ENCODE measurements at regions not wholly inside any gene's neighbourhood (a gene's known extent, or its start where the extent isn't known, plus 50 kb on each side); places are given as distances from the start of the nearest gene placed in this dataset.
A peak's percentile ranks its signal among the peaks of the same experiment; 100 is the strongest.

DNA sequence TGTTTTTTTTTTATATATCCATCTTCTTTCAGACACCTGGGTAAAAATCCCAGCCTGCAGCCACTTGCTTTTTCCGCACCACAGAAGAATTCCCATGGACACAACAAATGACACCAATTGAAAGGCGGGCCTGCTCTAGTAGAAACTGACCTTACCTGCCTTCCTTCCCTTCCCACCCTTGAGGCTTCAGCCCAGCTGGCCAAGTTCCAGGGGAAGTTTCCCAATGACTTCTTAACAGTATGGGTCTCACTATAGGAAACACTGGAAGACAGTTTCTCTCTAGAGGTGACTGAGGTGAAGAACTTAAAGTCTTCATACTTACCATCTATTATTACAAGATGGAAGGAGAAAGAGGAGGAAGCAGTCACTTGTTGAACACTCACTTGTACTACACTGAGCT, 714.2 kb upstream of the NR2F2 start (continued):
- TF ChIP-seq FOSL2 (IDR thresholded peaks at IDR 0.05; ENCODE audit: borderline replicate concordance, low read depth) (no peak), GATA2 (CRISPR knock-in tag; IDR thresholded peaks at IDR 0.05) (no peak), ELF1 (IDR thresholded peaks at IDR 0.05) (no peak), ZBTB33 (IDR thresholded peaks at IDR 0.05; ENCODE audit: borderline replicate concordance, low read depth) (no peak)

GRCh38 chr15:95620934-95621579, 709.4 kb upstream of the NR2F2 start:
- H2AFZ ChIP-seq (ENCODE audit: low read depth): 0 out of 2 replicates have a peak overlapping the region, but pooled peaks have one; percentile 26
- H3K27me3 ChIP-seq (ENCODE audit: insufficient read depth): no peaks in the 10 kb centered on the region
- no peaks in the 10 kb centered on the region for H4K20me1 ChIP-seq (ENCODE audit: insufficient read depth)
- TF ChIP-seq, protein P1, sequence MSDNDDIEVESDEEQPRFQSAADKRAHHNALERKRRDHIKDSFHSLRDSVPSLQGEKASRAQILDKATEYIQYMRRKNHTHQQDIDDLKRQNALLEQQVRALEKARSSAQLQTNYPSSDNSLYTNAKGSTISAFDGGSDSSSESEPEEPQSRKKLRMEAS (IDR thresholded peaks at IDR 0.05; ENCODE audit: low read depth): no peak
- TF ChIP-seq, protein P2, sequence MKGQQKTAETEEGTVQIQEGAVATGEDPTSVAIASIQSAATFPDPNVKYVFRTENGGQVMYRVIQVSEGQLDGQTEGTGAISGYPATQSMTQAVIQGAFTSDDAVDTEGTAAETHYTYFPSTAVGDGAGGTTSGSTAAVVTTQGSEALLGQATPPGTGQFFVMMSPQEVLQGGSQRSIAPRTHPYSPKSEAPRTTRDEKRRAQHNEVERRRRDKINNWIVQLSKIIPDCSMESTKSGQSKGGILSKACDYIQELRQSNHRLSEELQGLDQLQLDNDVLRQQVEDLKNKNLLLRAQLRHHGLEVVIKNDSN (IDR thresholded peaks at IDR 0.05; ENCODE audit: borderline replicate concordance, low read depth): no peak
- TF ChIP-seq GATA2 (CRISPR knock-in tag; IDR thresholded peaks at IDR 0.05): no peak
- no peak for TF ChIP-seq ZBTB33 (IDR thresholded peaks at IDR 0.05; ENCODE audit: borderline replicate concordance, low read depth)
- TF ChIP-seq EP300 (IDR thresholded peaks at IDR 0.05; ENCODE audit: borderline replicate concordance in 1 of 2, low read depth in 1 of 2, low read length in 1 of 2): no peak
- no peaks in the 10 kb centered on the region for H3K79me2 ChIP-seq (ENCODE audit: insufficient read depth)
- no peak overlapping the region for H3K9ac ChIP-seq
- H3K4me2 ChIP-seq: no peak overlapping the region
- no peaks in the 10 kb centered on the region for H3K4me1 ChIP-seq (ENCODE audit: control insufficient read depth in 1 of 2, insufficient read depth in 2 of 2, low read depth in 1 of 2, low read length in 1 of 2)
- POLR2A ChIA-PET: no interaction called here
- no peaks in the 10 kb centered on the region for H3F3A ChIP-seq (replicated peaks; ENCODE audit: insufficient read depth)
- CTCF ChIA-PET: no interaction called here
- no peak overlapping the region for H3K4me3 ChIP-seq (ENCODE audit: low read depth in 2 of 2, low read length in 1 of 2)
- no peaks in the 10 kb centered on the region for H3K9me2 ChIP-seq
- H3K36me3 ChIP-seq (replicated peaks in 1 of 2; ENCODE audit: control insufficient read depth in 1 of 2, insufficient read depth in 2 of 2, low read length in 1 of 2): no peaks in the 10 kb centered on the region
- no peak overlapping the region for H3K27ac ChIP-seq (ENCODE audit: low read depth in 2 of 2, low read length in 1 of 2)
- 47% methylated on average over 1 of the region's 1 CpG for WGBS (ENCODE audit: low lambda C conversion rate)
- DNase-seq: no peak
- no peaks in the 10 kb centered on the region for H3K9me3 ChIP-seq

DNA sequence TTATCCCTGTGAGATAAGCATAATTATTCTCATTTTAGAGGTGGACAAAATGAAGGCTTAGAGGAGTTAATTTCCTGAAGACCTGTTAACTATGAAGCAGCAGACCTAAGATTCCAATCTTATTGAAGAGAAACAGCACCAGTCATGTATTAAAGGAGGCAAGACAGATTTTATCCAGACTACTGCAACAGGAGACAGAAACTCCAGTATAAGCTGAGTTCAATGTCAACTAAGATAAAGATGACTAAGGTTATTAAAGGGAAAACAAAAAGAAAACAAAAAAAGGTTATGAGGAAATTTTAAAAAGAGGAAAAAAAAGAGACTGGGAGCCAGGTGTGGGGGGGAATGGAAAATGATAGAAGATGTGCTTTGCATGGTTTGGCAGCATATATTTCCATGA, 707.7 kb upstream of the NR2F2 start:
- no peak for DNase-seq
- Histone ChIP-seq H3K27ac (ENCODE audit: low read depth in 2 of 2, low read length in 1 of 2) (no peak overlapping the region), H2AFZ (ENCODE audit: low read depth) (no peak overlapping the region), H3K9me2 (no peaks in the 10 kb centered on the region), H3K4me2 (no peak overlapping the region), H3K4me1 (ENCODE audit: control insufficient read depth in 1 of 2, insufficient read depth in 2 of 2, low read depth in 1 of 2, low read length in 1 of 2) (no peaks in the 10 kb centered on the region), H3K79me2 (ENCODE audit: insufficient read depth) (no peaks in the 10 kb centered on the region), H3K9ac (no peak overlapping the region), H3K4me3 (ENCODE audit: low read depth in 2 of 2, low read length in 1 of 2) (no peak overlapping the region), H4K20me1 (ENCODE audit: insufficient read depth) (no peaks in the 10 kb centered on the region), H3F3A (replicated peaks; ENCODE audit: insufficient read depth) (no peaks in the 10 kb centered on the region), H3K36me3 (replicated peaks in 1 of 2; ENCODE audit: control insufficient read depth in 1 of 2, insufficient read depth in 2 of 2, low read length in 1 of 2) (no peaks in the 10 kb centered on the region), H3K27me3 (ENCODE audit: insufficient read depth) (no peaks in the 10 kb centered on the region), H3K9me3 (no peaks in the 10 kb centered on the region)
- ChIA-PET POLR2A (no interaction called here), CTCF (no interaction called here)
- TF ChIP-seq MXI1 (IDR thresholded peaks at IDR 0.05; ENCODE audit: low read depth, low read length): no peak
